Nephron progenitor cell (in vitro differentiated cells): ENCODE measurements at regions not wholly inside any gene's neighbourhood (a gene's known extent, or its start where the extent isn't known, plus 50 kb on each side); places are given as distances from the start of the nearest gene placed in this dataset.

ENCODE experiments used
- DNase-seq: peaks from one replicate; pipeline ENCODE4 v3.0.0; 2021
- H3K27ac Mint-ChIP-seq: 2 replicates; pipeline ENCODE4 v1.8.0; 2021; ENCODE audit warnings: mild to moderate bottlenecking, moderate library complexity, mixed read lengths
- H3K27me3 Mint-ChIP-seq: 2 replicates; pipeline ENCODE4 v1.8.0; 2021; ENCODE audit warnings: mild to moderate bottlenecking, low read depth, mixed read lengths; ENCODE audit not compliant: poor library complexity
- H3K36me3 Mint-ChIP-seq: 2 replicates; pipeline ENCODE4 v1.8.0; 2021; ENCODE audit warnings: low read depth, mixed read lengths
- H3K4me1 Mint-ChIP-seq: 2 replicates; pipeline ENCODE4 v1.8.0; 2021; ENCODE audit warnings: mixed read lengths
- H3K4me3 Mint-ChIP-seq: 2 replicates; pipeline ENCODE4 v1.8.0; 2021; ENCODE audit warnings: mild to moderate bottlenecking, moderate library complexity, mixed read lengths
- H3K9me3 Mint-ChIP-seq: 2 replicates; pipeline ENCODE4 v1.8.0; 2021; ENCODE audit warnings: mild to moderate bottlenecking, moderate library complexity, mixed read lengths
- TF ChIP-seq, protein P1 (sequence below): fragments of 200-600 bp; sonication (generic); IDR thresholded peaks from 2 replicates; pipeline ENCODE4 v1.5.0; 2021; ENCODE audit warnings: antibody characterized with exemption

- TF ChIP-seq, protein P1, sequence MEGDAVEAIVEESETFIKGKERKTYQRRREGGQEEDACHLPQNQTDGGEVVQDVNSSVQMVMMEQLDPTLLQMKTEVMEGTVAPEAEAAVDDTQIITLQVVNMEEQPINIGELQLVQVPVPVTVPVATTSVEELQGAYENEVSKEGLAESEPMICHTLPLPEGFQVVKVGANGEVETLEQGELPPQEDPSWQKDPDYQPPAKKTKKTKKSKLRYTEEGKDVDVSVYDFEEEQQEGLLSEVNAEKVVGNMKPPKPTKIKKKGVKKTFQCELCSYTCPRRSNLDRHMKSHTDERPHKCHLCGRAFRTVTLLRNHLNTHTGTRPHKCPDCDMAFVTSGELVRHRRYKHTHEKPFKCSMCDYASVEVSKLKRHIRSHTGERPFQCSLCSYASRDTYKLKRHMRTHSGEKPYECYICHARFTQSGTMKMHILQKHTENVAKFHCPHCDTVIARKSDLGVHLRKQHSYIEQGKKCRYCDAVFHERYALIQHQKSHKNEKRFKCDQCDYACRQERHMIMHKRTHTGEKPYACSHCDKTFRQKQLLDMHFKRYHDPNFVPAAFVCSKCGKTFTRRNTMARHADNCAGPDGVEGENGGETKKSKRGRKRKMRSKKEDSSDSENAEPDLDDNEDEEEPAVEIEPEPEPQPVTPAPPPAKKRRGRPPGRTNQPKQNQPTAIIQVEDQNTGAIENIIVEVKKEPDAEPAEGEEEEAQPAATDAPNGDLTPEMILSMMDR: no peak
- no peak for DNase-seq
- Mint-ChIP-seq H3K9me3 (no peaks in the 10 kb centered on the region), H3K4me1 (no peaks in the 10 kb centered on the region), H3K4me3 (no peak overlapping the region), H3K36me3 (no peaks in the 10 kb centered on the region), H3K27me3 (peaks cover 3% of the 10 kb centered on the region), H3K27ac (no peak overlapping the region)
These were observed 62.7 kb upstream of the IL15 start for GRCh38 chr4:141573678-141574077.

- H3K9me3 Mint-ChIP-seq: no peaks in the 10 kb centered on the region
- TF ChIP-seq, protein P1: no peak
- no peaks in the 10 kb centered on the region for H3K4me1 Mint-ChIP-seq
- no peak overlapping the region for H3K4me3 Mint-ChIP-seq
- DNase-seq: no peak
- no peaks in the 10 kb centered on the region for H3K36me3 Mint-ChIP-seq
- no peak overlapping the region for H3K27ac Mint-ChIP-seq
- H3K27me3 Mint-ChIP-seq: peaks cover 3% of the 10 kb centered on the region
These were observed 60.5 kb upstream of the IL15 start for GRCh38 chr4:141575884-141576283.

DNA sequence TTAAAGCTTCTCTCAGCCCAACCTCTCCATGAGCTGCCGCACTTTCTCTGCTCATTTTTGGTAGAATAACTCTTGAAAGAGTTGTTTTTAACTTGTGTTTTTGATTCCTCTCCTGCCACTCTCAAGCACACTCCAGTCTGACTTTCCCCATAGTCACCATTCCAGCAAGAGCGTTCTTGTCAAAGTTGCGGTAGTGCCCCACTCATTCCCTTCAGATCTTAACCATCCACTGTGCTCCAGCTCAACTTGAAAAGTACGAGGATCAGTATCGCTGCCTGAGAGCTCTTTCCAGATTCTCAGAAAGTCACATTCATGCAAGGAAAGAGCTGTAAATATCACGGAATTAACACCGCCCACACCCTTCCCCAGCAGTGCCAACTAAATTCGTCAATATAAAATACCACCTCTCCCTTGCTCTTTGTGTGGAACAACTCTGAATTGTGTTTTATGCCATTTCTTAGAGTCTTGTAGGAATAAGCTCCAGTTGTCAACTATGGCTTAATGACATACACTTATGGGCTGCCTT is 59.7 kb upstream of the IL15 start:
- Mint-ChIP-seq H3K9me3 (no peaks in the 10 kb centered on the region), H3K4me1 (no peaks in the 10 kb centered on the region), H3K27me3 (peaks cover 3% of the 10 kb centered on the region), H3K27ac (no peak overlapping the region), H3K4me3 (no peak overlapping the region), H3K36me3 (no peaks in the 10 kb centered on the region)
- TF ChIP-seq, protein P1: no peak
- DNase-seq: no peak

- H3K9me3 Mint-ChIP-seq: no peaks in the 10 kb centered on the region
- no peaks in the 10 kb centered on the region for H3K4me1 Mint-ChIP-seq
- no peak overlapping the region for H3K4me3 Mint-ChIP-seq
- H3K27me3 Mint-ChIP-seq: no peaks in the 10 kb centered on the region
- no peaks in the 10 kb centered on the region for H3K36me3 Mint-ChIP-seq
- TF ChIP-seq, protein P1: no peak
- no peak overlapping the region for H3K27ac Mint-ChIP-seq
- no peak for DNase-seq
These were observed 57.9 kb upstream of the IL15 start for GRCh38 chr4:141578451-141578850.

DNA sequence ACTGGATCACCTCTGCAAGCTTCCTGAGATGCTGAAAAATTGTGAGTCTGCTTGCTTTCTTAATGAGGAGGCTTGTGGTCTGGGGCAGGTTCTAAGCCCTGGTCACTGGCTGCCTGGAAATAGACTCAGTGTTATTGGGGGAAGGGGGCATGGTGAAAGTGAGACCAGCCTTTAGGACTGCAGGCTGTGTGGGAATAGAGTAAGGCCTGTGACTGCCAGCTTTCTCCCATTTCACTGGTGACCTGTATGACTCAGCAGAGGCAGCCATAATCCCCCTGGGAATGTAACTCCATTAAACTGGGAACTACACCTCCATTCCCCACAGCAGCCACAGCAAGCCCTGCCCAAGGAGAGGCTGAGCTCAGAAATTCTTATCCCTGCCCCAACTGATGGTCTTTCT is 55.9 kb upstream of the IL15 start:
- H3K4me1 Mint-ChIP-seq: no peaks in the 10 kb centered on the region
- H3K36me3 Mint-ChIP-seq: no peaks in the 10 kb centered on the region
- no peaks in the 10 kb centered on the region for H3K27me3 Mint-ChIP-seq
- H3K4me3 Mint-ChIP-seq: no peak overlapping the region
- no peak for DNase-seq
- H3K27ac Mint-ChIP-seq: no peak overlapping the region
- TF ChIP-seq, protein P1: no peak
- no peaks in the 10 kb centered on the region for H3K9me3 Mint-ChIP-seq
